VCaP (cell line): ENCODE measurements at regions not wholly inside any gene's neighbourhood (a gene's known extent, or its start where the extent isn't known, plus 50 kb on each side); places are given as distances from the start of the nearest gene placed in this dataset.
A peak's percentile ranks its signal among the peaks of the same experiment; 100 is the strongest.
"Not testable (repeated sequence)": the region's sequence is repeated elsewhere in the genome, so short reads cannot be mapped to it uniquely, and the experiment has no call there.

Source experiments
- H3K27ac ChIP-seq: fragments of 450-650 bp; 2 replicates; pipeline ENCODE4 v1.5.1; 2017
- CTCF ChIP-seq: fragments of 450-650 bp; conservative IDR thresholded peaks from 2 replicates; pipeline ENCODE4 v1.5.1; 2017; ENCODE audit warnings: mild to moderate bottlenecking, moderate library complexity

GRCh38 chr4:72702948-72703347 is 133.9 kb upstream of the ADAMTS3 start:
- no peak overlapping the region for H3K27ac ChIP-seq
- TF ChIP-seq CTCF = no peak

- peak; percentile 96 for TF ChIP-seq CTCF
- H3K27ac ChIP-seq = peak overlapping the region; percentile 12; the same call in 1 of the 2 replicates
Observed at GRCh38 chr4:72701987-72702819, 133.2 kb upstream of the ADAMTS3 start.

- H3K27ac ChIP-seq = no peak overlapping the region
- TF ChIP-seq CTCF = no peak
Observed at GRCh38 chr4:72690771-72691170, 121.8 kb upstream of the ADAMTS3 start.

- no peak for TF ChIP-seq CTCF
- no peak overlapping the region for H3K27ac ChIP-seq
Observed at GRCh38 chr4:72689923-72690322, 120.9 kb upstream of the ADAMTS3 start.

GRCh38 chr4:72686390-72686789 is 117.4 kb upstream of the ADAMTS3 start:
- H3K27ac ChIP-seq = not testable (repeated sequence)

- no peak for TF ChIP-seq CTCF
- no peak overlapping the region for H3K27ac ChIP-seq
Observed at GRCh38 chr4:72679666-72680065, 110.6 kb upstream of the ADAMTS3 start.

- H3K27ac ChIP-seq = no peak overlapping the region
- TF ChIP-seq CTCF = no peak
Observed at GRCh38 chr4:72677886-72678285, 108.9 kb upstream of the ADAMTS3 start.

- TF ChIP-seq CTCF = no peak
- H3K27ac ChIP-seq = no peak overlapping the region
Observed at GRCh38 chr4:72677265-72677664, 108.2 kb upstream of the ADAMTS3 start.
